Loucy (cell line): ENCODE measurements at regions not wholly inside any gene's neighbourhood (a gene's known extent, or its start where the extent isn't known, plus 50 kb on each side); places are given as distances from the start of the nearest gene placed in this dataset.

Experiments
- H2AFZ ChIP-seq: fragments of 200-600 bp; sonication (generic); 2 replicates; pipeline ENCODE4 v1.6.0; 2016; ENCODE audit warnings: antibody characterized with exemption, mild to moderate bottlenecking, low read length, moderate library complexity
- H3F3A ChIP-seq: fragments of 200-600 bp; 2 replicates; pipeline ENCODE4 v1.6.0; 2016; ENCODE audit warnings: antibody characterized with exemption, low read depth, mild to moderate bottlenecking
- H3K27me3 ChIP-seq: fragments of 200-600 bp; sonication (generic); 2 replicates; pipeline ENCODE4 v1.6.1; 2014; ENCODE audit warnings: low read length, mild to moderate bottlenecking; ENCODE audit not compliant: insufficient read depth, poor library complexity, severe bottlenecking
- H3K36me3 ChIP-seq: fragments of 200-600 bp; sonication (generic); 2 replicates; pipeline ENCODE4 v1.6.1; 2016; ENCODE audit warnings: low read length; ENCODE audit not compliant: insufficient read depth
- H3K4me1 ChIP-seq: fragments of 200-600 bp; sonication (generic); 2 replicates; pipeline ENCODE4 v1.5.1; 2014; ENCODE audit warnings: low read length, mild to moderate bottlenecking; ENCODE audit not compliant: insufficient read depth, poor library complexity, severe bottlenecking
- H3K4me2 ChIP-seq: fragments of 200-600 bp; sonication (generic); 2 replicates; pipeline ENCODE4 v1.6.0; 2014; ENCODE audit warnings: antibody characterized with exemption, low read length, low read depth, mild to moderate bottlenecking; ENCODE audit not compliant: poor library complexity, severe bottlenecking
- H3K4me3 ChIP-seq: fragments of 200-600 bp; sonication (generic); 2 replicates; pipeline ENCODE4 v1.5.1; 2014; ENCODE audit warnings: low read length, mild to moderate bottlenecking, mixed read lengths; ENCODE audit not compliant: poor library complexity, severe bottlenecking
- H3K79me2 ChIP-seq: fragments of 200-600 bp; sonication (generic); 2 replicates; pipeline ENCODE4 v1.6.1; 2014; ENCODE audit warnings: low read length; ENCODE audit not compliant: insufficient read depth
- H3K9ac ChIP-seq: fragments of 200-600 bp; sonication (generic); 2 replicates; pipeline ENCODE4 v1.6.0; 2014; ENCODE audit warnings: mild to moderate bottlenecking, low read depth, low read length, moderate library complexity; ENCODE audit not compliant: poor library complexity, severe bottlenecking
- H3K9me2 ChIP-seq: fragments of 200-600 bp; sonication (generic); replicated peaks from 2 replicates; pipeline ENCODE4 v1.6.1; 2016; ENCODE audit warnings: low read depth, low read length, mixed read lengths
- H3K9me3 ChIP-seq: fragments of 200-600 bp; sonication (generic); 2 replicates; pipeline ENCODE4 v1.6.1; 2014; ENCODE audit warnings: mild to moderate bottlenecking, antibody characterized with exemption, low read length, low read depth; ENCODE audit not compliant: insufficient read depth
- H4K20me1 ChIP-seq: fragments of 200-600 bp; sonication (generic); 2 replicates; pipeline ENCODE4 v1.6.0; 2014; ENCODE audit warnings: antibody characterized with exemption, low read length, mild to moderate bottlenecking; ENCODE audit not compliant: insufficient read depth, poor library complexity, severe bottlenecking
- CTCF ChIP-seq: fragments of 200-600 bp; sonication (generic); conservative IDR thresholded peaks from 2 replicates; pipeline ENCODE4 v1.5.1; 2014; ENCODE audit warnings: mild to moderate bottlenecking, antibody characterized with exemption, low read length
- EZH2phosphoT487 ChIP-seq: fragments of 200-600 bp; IDR thresholded peaks from 2 replicates; pipeline ENCODE4 v1.6.1; 2018; ENCODE audit warnings: antibody characterized with exemption, mild to moderate bottlenecking, moderate library complexity, borderline replicate concordance

GRCh38 chr15:26017665-26018064 lies 154.5 kb upstream of the ATP10A start:
- no peak for TF ChIP-seq CTCF
- no peak for TF ChIP-seq EZH2phosphoT487
- Histone ChIP-seq H3K27me3 (no peaks in the 10 kb centered on the region), H4K20me1 (no peaks in the 10 kb centered on the region), H3K9me2 (no peaks in the 10 kb centered on the region), H3F3A (no peaks in the 10 kb centered on the region), H3K79me2 (no peaks in the 10 kb centered on the region), H3K9me3 (peaks cover 9% of the 10 kb centered on the region; the same call in 1 of the 2 replicates), H3K4me1 (no peaks in the 10 kb centered on the region), H3K36me3 (no peaks in the 10 kb centered on the region), H3K9ac (no peak overlapping the region), H2AFZ (no peak overlapping the region), H3K4me3 (no peak overlapping the region), H3K4me2 (no peak overlapping the region)

- Histone ChIP-seq H2AFZ (no peak overlapping the region), H3F3A (no peaks in the 10 kb centered on the region), H3K9me3 (peaks cover 8% of the 10 kb centered on the region; the same call in 1 of the 2 replicates), H3K27me3 (no peaks in the 10 kb centered on the region), H3K9ac (no peak overlapping the region), H3K4me2 (no peak overlapping the region), H3K4me3 (no peak overlapping the region), H3K79me2 (no peaks in the 10 kb centered on the region), H3K36me3 (no peaks in the 10 kb centered on the region), H4K20me1 (no peaks in the 10 kb centered on the region), H3K9me2 (no peaks in the 10 kb centered on the region), H3K4me1 (no peaks in the 10 kb centered on the region)
- TF ChIP-seq CTCF (no peak), EZH2phosphoT487 (no peak)
Measured at GRCh38 chr15:26015516-26016075, 152.5 kb upstream of the ATP10A start.

GRCh38 chr15:26013981-26014380 lies 150.9 kb upstream of the ATP10A start:
- Histone ChIP-seq H2AFZ (no peak overlapping the region), H3K79me2 (no peaks in the 10 kb centered on the region), H3K4me2 (no peak overlapping the region), H3K9me2 (no peaks in the 10 kb centered on the region), H3K4me1 (no peaks in the 10 kb centered on the region), H3F3A (no peaks in the 10 kb centered on the region), H3K4me3 (no peak overlapping the region), H3K27me3 (no peaks in the 10 kb centered on the region), H3K9ac (no peak overlapping the region), H3K9me3 (peaks cover 4% of the 10 kb centered on the region; the same call in 1 of the 2 replicates), H3K36me3 (no peaks in the 10 kb centered on the region), H4K20me1 (no peaks in the 10 kb centered on the region)
- TF ChIP-seq CTCF (no peak), EZH2phosphoT487 (no peak)
